Panc1 (cell line): ENCODE measurements at regions not wholly inside any gene's neighbourhood (a gene's known extent, or its start where the extent isn't known, plus 50 kb on each side); places are given as distances from the start of the nearest gene placed in this dataset.

Experiments used
- ATAC-seq: fragments of 200-7000 bp; cut with Tn5 transposase; 2 replicates; pipeline ENCODE4 v1.9.1; 2020; ENCODE audit warnings: mild to moderate bottlenecking, moderate library complexity
- BruUV-seq: library from RNA; stranded (reverse); fragments of 400-500 nt; replicated peaks from 2 replicates; lab custom pipeline; 2021; lab: Mats Ljungman, UMichigan
- CTCF ChIA-PET: fragments of 300-600 bp; sonication (Branson Sonifier 250); formaldehyde crosslinking; loops from one replicate; lab custom pipeline; 2022; ENCODE audit warnings: antibody characterized with exemption; lab: Charles Lee
- POLR2A ChIA-PET: fragments of 300-600 bp; sonication (Branson Sonifier 250); formaldehyde crosslinking; loops from one replicate; lab custom pipeline; 2022; ENCODE audit warnings: antibody characterized with exemption; lab: Charles Lee
- DNase-seq: peaks from one replicate; pipeline ENCODE4 v3.0.0-alpha.2; 2010; ENCODE audit warnings: low read depth, low spot score
- H3K27ac ChIP-seq: 2 replicates; pipeline ENCODE4 v1.5.1; 2011; ENCODE audit warnings: mild to moderate bottlenecking, low read length, inconsistent platforms
- H3K27me3 ChIP-seq: fragments of 200-500 bp; sonication (Bioruptor generic); 2 replicates; pipeline ENCODE4 v1.6.0; 2014; ENCODE audit warnings: low read length, inconsistent platforms; ENCODE audit not compliant: control insufficient read depth, insufficient read depth
- H3K36me3 ChIP-seq: fragments of 200-500 bp; sonication (Bioruptor generic); 2 replicates; pipeline ENCODE4 v1.5.1; 2014; ENCODE audit warnings: inconsistent platforms, mild to moderate bottlenecking, low read length, moderate library complexity; ENCODE audit not compliant: control insufficient read depth, insufficient read depth
- H3K4me1 ChIP-seq: 2 replicates; pipeline ENCODE4 v1.5.1; 2011; ENCODE audit warnings: inconsistent platforms, mild to moderate bottlenecking, low read length, moderate library complexity; ENCODE audit not compliant: control insufficient read depth, insufficient read depth
- H3K4me3 ChIP-seq, 2 experiments: 2 replicates each; pipeline ENCODE4 v1.5.1; 2011 to 2012; ENCODE audit warnings: low read depth in 2 of 2, low read length in 2 of 2, mild to moderate bottlenecking in 2 of 2, inconsistent platforms in 1 of 2, moderate library complexity in 1 of 2
- H3K9me3 ChIP-seq: fragments of 200-500 bp; sonication (Bioruptor generic); 2 replicates; pipeline ENCODE4 v1.5.1; 2014; ENCODE audit warnings: low read depth, mild to moderate bottlenecking, inconsistent platforms, low read length, moderate library complexity; ENCODE audit not compliant: control insufficient read depth, insufficient read depth
- POLR2AphosphoS5 ChIP-seq: IDR thresholded peaks from 2 replicates; pipeline ENCODE4 v1.6.1; 2012; ENCODE audit warnings: mild to moderate bottlenecking, low read depth, low read length, moderate library complexity
- SIN3A ChIP-seq: IDR thresholded peaks from 2 replicates; pipeline ENCODE4 v1.6.1; 2012; ENCODE audit warnings: low read depth, mild to moderate bottlenecking, low read length, moderate library complexity, borderline replicate concordance; ENCODE audit not compliant: insufficient read depth
- TCF7L2 ChIP-seq: IDR thresholded peaks from 2 replicates; pipeline ENCODE4 v1.6.1; 2011; ENCODE audit warnings: mild to moderate bottlenecking, low read depth, low read length, inconsistent platforms
- in situ Hi-C: cut with HindIII; loops from 2 replicates; pipeline ENCODE4 v1.10.0; 2016; ENCODE audit warnings: low sequenced_read_pairs, low pct_unique_long_range_greater_than_20kb
- intact Hi-C: fragments of 100-400 bp; cut with micrococcal nuclease; formaldehyde crosslinking; loops from one replicate; pipeline ENCODE4 v1.10.0; 2022; ENCODE audit not compliant: unreplicated experiment
- TF ChIP-seq, protein P1 (sequence below): fragments of 450-650 bp; IDR thresholded peaks from 2 replicates; pipeline ENCODE4 v1.5.1; 2017; ENCODE audit warnings: mild to moderate bottlenecking
- TF ChIP-seq, protein P2 (sequence below), 2 experiments: IDR thresholded peaks; 2 replicates each; pipeline ENCODE4 v1.6.1; 2011 to 2012; ENCODE audit warnings: low read depth in 2 of 2, control low read depth in 1 of 2, low read length in 1 of 2, mild to moderate bottlenecking in 1 of 2, moderate library complexity in 1 of 2; ENCODE audit not compliant: insufficient read depth in 1 of 2

DNA sequence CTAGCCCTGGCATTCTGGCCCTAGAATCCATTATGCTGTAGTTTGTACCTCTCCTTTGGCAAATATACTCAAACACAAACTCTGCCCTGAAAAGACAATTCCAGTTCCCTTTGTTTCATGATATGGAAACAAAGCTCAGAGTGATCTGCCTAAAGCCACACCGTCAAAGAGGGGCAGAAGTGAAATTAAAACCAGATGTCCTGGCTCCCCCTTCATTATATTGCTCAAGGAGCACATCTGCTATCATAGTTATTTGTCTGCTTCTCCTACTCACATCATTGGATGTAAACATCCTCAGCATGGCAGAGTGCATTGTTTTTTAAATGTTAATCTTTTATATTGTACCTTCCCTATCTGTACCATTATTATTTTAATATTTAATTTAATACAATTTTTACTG, 266.7 kb upstream of the SMARCA2 start:
- intact Hi-C loops (no loop called here), in situ Hi-C loops (no loop called here)
- ChIA-PET POLR2A (no interaction called here), CTCF (no interaction called here)
- no TSS peak for BruUV-seq
- no peak overlapping the region for H3K27ac ChIP-seq
- H3K27me3 ChIP-seq, result no peaks in the 10 kb centered on the region
- no peaks in the 10 kb centered on the region for H3K9me3 ChIP-seq
- TF ChIP-seq POLR2AphosphoS5, result no peak
- TF ChIP-seq, protein P1, sequence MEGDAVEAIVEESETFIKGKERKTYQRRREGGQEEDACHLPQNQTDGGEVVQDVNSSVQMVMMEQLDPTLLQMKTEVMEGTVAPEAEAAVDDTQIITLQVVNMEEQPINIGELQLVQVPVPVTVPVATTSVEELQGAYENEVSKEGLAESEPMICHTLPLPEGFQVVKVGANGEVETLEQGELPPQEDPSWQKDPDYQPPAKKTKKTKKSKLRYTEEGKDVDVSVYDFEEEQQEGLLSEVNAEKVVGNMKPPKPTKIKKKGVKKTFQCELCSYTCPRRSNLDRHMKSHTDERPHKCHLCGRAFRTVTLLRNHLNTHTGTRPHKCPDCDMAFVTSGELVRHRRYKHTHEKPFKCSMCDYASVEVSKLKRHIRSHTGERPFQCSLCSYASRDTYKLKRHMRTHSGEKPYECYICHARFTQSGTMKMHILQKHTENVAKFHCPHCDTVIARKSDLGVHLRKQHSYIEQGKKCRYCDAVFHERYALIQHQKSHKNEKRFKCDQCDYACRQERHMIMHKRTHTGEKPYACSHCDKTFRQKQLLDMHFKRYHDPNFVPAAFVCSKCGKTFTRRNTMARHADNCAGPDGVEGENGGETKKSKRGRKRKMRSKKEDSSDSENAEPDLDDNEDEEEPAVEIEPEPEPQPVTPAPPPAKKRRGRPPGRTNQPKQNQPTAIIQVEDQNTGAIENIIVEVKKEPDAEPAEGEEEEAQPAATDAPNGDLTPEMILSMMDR, result no peak
- TF ChIP-seq, protein P2, sequence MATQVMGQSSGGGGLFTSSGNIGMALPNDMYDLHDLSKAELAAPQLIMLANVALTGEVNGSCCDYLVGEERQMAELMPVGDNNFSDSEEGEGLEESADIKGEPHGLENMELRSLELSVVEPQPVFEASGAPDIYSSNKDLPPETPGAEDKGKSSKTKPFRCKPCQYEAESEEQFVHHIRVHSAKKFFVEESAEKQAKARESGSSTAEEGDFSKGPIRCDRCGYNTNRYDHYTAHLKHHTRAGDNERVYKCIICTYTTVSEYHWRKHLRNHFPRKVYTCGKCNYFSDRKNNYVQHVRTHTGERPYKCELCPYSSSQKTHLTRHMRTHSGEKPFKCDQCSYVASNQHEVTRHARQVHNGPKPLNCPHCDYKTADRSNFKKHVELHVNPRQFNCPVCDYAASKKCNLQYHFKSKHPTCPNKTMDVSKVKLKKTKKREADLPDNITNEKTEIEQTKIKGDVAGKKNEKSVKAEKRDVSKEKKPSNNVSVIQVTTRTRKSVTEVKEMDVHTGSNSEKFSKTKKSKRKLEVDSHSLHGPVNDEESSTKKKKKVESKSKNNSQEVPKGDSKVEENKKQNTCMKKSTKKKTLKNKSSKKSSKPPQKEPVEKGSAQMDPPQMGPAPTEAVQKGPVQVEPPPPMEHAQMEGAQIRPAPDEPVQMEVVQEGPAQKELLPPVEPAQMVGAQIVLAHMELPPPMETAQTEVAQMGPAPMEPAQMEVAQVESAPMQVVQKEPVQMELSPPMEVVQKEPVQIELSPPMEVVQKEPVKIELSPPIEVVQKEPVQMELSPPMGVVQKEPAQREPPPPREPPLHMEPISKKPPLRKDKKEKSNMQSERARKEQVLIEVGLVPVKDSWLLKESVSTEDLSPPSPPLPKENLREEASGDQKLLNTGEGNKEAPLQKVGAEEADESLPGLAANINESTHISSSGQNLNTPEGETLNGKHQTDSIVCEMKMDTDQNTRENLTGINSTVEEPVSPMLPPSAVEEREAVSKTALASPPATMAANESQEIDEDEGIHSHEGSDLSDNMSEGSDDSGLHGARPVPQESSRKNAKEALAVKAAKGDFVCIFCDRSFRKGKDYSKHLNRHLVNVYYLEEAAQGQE (IDR thresholded peaks at IDR 0.05; ENCODE audit: insufficient read depth in 1 of 2, low read depth in 2 of 2, low read length in 1 of 2), result no peak
- no peak for TF ChIP-seq TCF7L2
- no peak for TF ChIP-seq SIN3A
- H3K4me3 ChIP-seq, result no peak overlapping the region
- DNase-seq, result no peak
- H3K4me1 ChIP-seq, result no peaks in the 10 kb centered on the region
- no peak for ATAC-seq
- H3K36me3 ChIP-seq, result no peaks in the 10 kb centered on the region

DNA sequence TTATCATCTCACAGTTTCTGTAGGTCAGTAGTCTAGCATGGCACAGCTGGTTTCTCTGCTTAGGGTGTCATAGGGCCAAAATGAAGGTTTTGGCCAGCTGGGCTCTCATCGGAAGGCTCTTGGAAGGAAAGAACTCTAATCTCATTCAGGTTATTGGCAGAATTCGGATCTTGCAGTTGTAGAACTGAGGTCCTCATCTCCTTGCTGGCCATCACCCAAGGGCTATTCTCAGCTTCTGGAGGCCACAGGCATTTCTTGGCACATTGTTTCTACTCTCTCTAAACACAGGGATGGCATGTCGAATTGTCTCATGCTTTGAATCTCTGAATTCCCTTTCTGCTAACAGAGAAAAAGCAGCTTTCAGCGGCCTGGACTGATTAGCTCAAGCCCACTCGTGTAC, 258.0 kb upstream of the SMARCA2 start:
- Histone ChIP-seq H3K4me1 (no peaks in the 10 kb centered on the region), H3K9me3 (no peaks in the 10 kb centered on the region), H3K27me3 (no peaks in the 10 kb centered on the region), H3K4me3 (no peak overlapping the region), H3K27ac (no peak overlapping the region), H3K36me3 (no peaks in the 10 kb centered on the region)
- CTCF ChIA-PET, result no interaction called here
- ATAC-seq, result no peak
- no TSS peak for BruUV-seq
- intact Hi-C loops, result no loop called here
- no peak for DNase-seq
- no peak for TF ChIP-seq TCF7L2
- TF ChIP-seq, protein P1, result no peak
- no peak for TF ChIP-seq POLR2AphosphoS5
- TF ChIP-seq, protein P2 (IDR thresholded peaks at IDR 0.05; ENCODE audit: insufficient read depth in 1 of 2, low read depth in 2 of 2, low read length in 1 of 2), result no peak
- TF ChIP-seq SIN3A, result no peak
- in situ Hi-C loops, result no loop called here
- POLR2A ChIA-PET, result interaction anchor here (0.6 kb wide), 1 partner anchor 500 kb away, joined by 7 read pairs; no protein-coding TSS in a partner anchor
